AG10803 (cell line): ENCODE measurements at regions not wholly inside any gene's neighbourhood (a gene's known extent, or its start where the extent isn't known, plus 50 kb on each side); places are given as distances from the start of the nearest gene placed in this dataset.

Source experiments
- DNase-seq: peaks from one replicate; pipeline ENCODE4 v3.0.0; 2010; ENCODE audit warnings: low read depth
- H3K4me3 ChIP-seq: 2 replicates; pipeline ENCODE4 v1.5.1; 2011; ENCODE audit warnings: mild to moderate bottlenecking, low read length, control low read depth
- CTCF ChIP-seq: conservative IDR thresholded peaks from 2 replicates; pipeline ENCODE4 v1.5.1; 2011; ENCODE audit warnings: mild to moderate bottlenecking, low read length, control low read depth, inconsistent platforms

DNA sequence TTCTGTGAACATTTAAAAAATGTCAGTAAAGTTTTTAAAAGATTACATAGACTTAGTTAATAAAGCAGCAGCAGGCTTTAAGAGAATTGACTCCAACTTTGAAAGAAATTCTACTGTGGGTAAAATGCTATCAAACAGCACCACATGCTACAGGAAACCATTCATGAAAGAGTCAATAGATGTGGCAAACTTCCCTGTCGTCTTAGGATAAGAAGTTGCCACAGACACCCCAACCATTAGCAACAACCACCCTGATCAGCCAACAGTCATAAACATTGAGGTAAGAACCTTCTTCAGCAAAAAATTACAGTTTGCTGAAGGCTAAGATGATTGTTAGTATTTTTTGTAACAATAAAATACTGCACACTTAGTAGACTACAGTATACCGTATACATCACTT, 278.2 kb downstream of the CSNK1G3 start:
- no peak for TF ChIP-seq CTCF
- DNase-seq, result no peak
- H3K4me3 ChIP-seq, result no peak overlapping the region

DNA sequence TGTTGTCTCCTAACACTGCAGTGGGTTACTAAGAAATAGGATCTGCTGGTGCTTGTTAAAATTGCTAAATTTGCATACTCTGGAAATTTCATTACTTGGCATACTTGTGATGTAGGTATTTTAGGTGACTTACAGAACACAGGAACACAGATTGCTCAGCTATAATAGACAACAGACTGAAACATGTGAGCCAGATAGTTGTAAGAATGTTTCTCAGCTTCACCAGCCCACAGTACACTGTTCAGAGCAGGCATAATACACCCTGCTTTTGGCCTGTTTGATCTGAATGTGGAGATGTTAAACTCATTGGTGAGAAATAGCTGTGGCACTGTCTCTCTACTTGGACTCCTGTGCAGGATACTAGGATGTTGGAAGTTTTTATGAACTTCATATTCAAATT, 275.7 kb downstream of the CSNK1G3 start:
- no peak for TF ChIP-seq CTCF
- H3K4me3 ChIP-seq, result no peak overlapping the region
- DNase-seq, result no peak

GRCh38 chr5:123787136-123787535, 275.2 kb downstream of the CSNK1G3 start:
- no peak for DNase-seq
- TF ChIP-seq CTCF, result no peak
- H3K4me3 ChIP-seq, result no peak overlapping the region

DNA sequence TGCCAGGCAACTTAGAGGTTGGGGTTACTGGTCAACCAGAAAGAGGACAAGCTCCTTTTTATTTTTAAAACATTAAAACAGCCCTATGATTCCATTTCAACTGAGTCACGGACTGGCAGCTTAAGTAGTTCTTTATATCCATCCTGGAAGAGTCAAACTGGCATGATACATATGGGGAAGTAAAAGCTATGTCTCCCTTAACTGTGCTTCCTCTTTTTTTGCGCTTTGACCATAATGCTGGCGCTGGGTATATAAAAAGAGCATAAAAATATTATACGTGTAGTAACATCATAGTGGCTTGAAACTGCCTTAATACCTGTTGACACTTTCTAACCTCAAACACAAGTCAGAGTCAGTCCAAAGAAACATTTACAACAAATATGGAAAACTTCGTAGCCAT, 274.4 kb downstream of the CSNK1G3 start:
- no peak for TF ChIP-seq CTCF
- no peak for DNase-seq
- no peak overlapping the region for H3K4me3 ChIP-seq

GRCh38 chr5:123785162-123786071, 273.4 kb downstream of the CSNK1G3 start:
- DNase-seq, result peak; percentile 91
- no peak for TF ChIP-seq CTCF
- H3K4me3 ChIP-seq, result peak overlapping the region; percentile 48

- no peak for TF ChIP-seq CTCF
- peak; percentile 37 for DNase-seq
- H3K4me3 ChIP-seq, result no peak overlapping the region
These were observed 271.4 kb downstream of the CSNK1G3 start for GRCh38 chr5:123783421-123783820.

- H3K4me3 ChIP-seq, result no peak overlapping the region
- no peak for DNase-seq
- no peak for TF ChIP-seq CTCF
These were observed 266.7 kb downstream of the CSNK1G3 start for GRCh38 chr5:123778641-123779040.
